GM20000 (cell line): ENCODE measurements at regions not wholly inside any gene's neighbourhood (a gene's known extent, or its start where the extent isn't known, plus 50 kb on each side); places are given as distances from the start of the nearest gene placed in this dataset.

Experiments used
- DNase-seq: peaks from one replicate; pipeline ENCODE4 v3.0.0; 2012; ENCODE audit warnings: low spot score
- CTCF ChIP-seq: IDR thresholded peaks from 2 replicates; pipeline ENCODE4 v1.5.1; 2012; ENCODE audit warnings: mild to moderate bottlenecking, control low read depth; ENCODE audit errors: extremely low read depth, missing control alignments

DNA sequence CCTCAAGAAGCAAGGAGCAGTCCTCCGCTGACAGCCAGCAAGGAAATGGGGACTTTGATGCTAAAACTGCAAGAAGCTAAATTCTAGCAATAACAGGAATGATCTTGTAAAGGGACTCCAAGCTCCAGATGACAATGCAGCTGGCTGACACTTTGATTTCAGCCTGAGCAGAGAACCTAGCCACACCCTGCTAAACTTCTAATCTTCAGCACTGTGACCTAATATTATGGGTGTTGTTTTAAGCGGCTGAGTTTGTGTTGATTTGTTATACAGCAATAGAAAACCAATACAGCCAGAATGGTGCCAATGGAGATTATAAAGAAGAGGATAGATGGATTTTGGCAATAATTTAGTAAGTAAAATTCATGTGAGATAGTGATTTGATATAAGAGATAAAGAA, 196.7 kb upstream of the SPHKAP start:
- DNase-seq = no peak

DNA sequence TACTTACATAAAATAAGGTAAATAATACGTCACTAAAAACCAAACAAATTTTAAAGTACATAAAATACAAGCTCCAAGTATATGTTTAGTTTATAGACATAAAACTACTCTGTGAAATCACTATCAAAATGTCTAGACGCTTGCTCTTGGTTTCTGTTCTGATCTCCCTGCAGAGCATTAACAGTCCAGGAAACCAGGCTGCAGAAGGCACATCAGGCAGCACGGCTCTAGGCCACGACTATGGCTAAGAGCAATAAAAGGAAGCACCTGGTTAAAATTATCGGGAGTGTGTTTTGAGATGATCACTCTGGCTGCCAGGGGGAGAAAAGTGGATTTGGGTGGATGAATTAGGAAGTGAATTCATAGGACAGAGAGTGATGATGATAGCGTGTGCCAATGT, 196.0 kb upstream of the SPHKAP start:
- no peak for TF ChIP-seq CTCF

More for the DNA sequence above, 196.7 kb upstream of the SPHKAP start:
- TF ChIP-seq CTCF = no peak

DNA sequence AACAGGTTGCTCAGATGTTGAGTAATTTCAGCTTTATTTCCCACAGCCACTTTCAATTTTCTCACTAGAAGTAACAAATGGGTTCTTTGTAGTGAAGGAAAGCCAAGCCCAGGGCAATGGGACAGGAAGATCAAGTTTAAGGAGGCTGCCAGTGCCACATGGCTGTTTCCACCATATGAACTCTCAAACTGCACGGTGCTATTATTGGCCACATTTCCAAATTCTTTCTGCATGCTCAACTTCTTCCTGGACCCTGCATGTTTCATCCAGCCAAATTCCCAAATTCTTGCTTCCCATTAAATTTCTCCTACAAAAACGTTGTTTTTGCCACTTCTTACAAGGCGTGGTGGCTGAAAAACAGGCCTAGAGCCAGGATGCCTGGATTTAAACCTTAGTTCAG, 193.3 kb upstream of the SPHKAP start:
- no peak for TF ChIP-seq CTCF
- no peak for DNase-seq

More for the DNA sequence above, 196.0 kb upstream of the SPHKAP start:
- no peak for DNase-seq

GRCh38 chr2:228373191-228373590, 191.7 kb upstream of the SPHKAP start:
- no peak for TF ChIP-seq CTCF
- DNase-seq = no peak

- TF ChIP-seq CTCF = no peak
- DNase-seq = no peak
These were observed 190.7 kb upstream of the SPHKAP start for GRCh38 chr2:228372212-228372611.

GRCh38 chr2:228369400-228370031, 188.0 kb upstream of the SPHKAP start:
- no peak for TF ChIP-seq CTCF

GRCh38 chr2:228367356-228367755, 185.9 kb upstream of the SPHKAP start:
- DNase-seq = no peak
- TF ChIP-seq CTCF = no peak

More at GRCh38 chr2:228369400-228370031, 188.0 kb upstream of the SPHKAP start:
- DNase-seq = no peak
